ENCODE measurements at regions not wholly inside any gene's neighbourhood (a gene's known extent, or its start where the extent isn't known, plus 50 kb on each side); places are given as distances from the start of the nearest gene placed in this dataset.
"Not testable (repeated sequence)": the region's sequence is repeated elsewhere in the genome, so short reads cannot be mapped to it uniquely, and the experiment has no call there.

- not testable (repeated sequence) for DNase-seq (ENCODE audit: low spot score)
Measured at GRCh38 chr2:111500536-111501062, 379.9 kb downstream of the BCL2L11 start.

- DNase-seq (ENCODE audit: low spot score), result not testable (repeated sequence)
Measured at GRCh38 chr2:111503844-111504570, 380.0 kb downstream of the ANAPC1 start.

GRCh38 chr2:111504571-111504942, 379.4 kb downstream of the ANAPC1 start:
- DNase-seq (ENCODE audit: low spot score), result not testable (repeated sequence)

GRCh38 chr2:111505267-111505666, 378.7 kb downstream of the ANAPC1 start:
- not testable (repeated sequence) for DNase-seq (ENCODE audit: low spot score)

GRCh38 chr2:111506936-111507335, 377.1 kb downstream of the ANAPC1 start:
- not testable (repeated sequence) for DNase-seq (ENCODE audit: low spot score)

- not testable (repeated sequence) for DNase-seq (ENCODE audit: low spot score)
Measured at GRCh38 chr2:111509225-111509869, 374.6 kb downstream of the ANAPC1 start.

- not testable (repeated sequence) for DNase-seq (ENCODE audit: low spot score)
Measured at GRCh38 chr2:111510384-111510783, 373.6 kb downstream of the ANAPC1 start.

GRCh38 chr2:111511062-111511461, 372.9 kb downstream of the ANAPC1 start:
- DNase-seq (ENCODE audit: low spot score), result not testable (repeated sequence)

- DNase-seq (ENCODE audit: low spot score), result not testable (repeated sequence)
Measured at GRCh38 chr2:111512378-111512777, 371.6 kb downstream of the ANAPC1 start.

GRCh38 chr2:111514138-111514537, 369.9 kb downstream of the ANAPC1 start:
- DNase-seq (ENCODE audit: low spot score), result not testable (repeated sequence)

- DNase-seq (ENCODE audit: low spot score), result not testable (repeated sequence)
Measured at GRCh38 chr2:111517050-111517720, 366.8 kb downstream of the ANAPC1 start.

GRCh38 chr2:111517721-111518053, 366.3 kb downstream of the ANAPC1 start:
- not testable (repeated sequence) for DNase-seq (ENCODE audit: low spot score)

- DNase-seq (ENCODE audit: low spot score), result peak; percentile 22
Measured at GRCh38 chr2:111519071-111519470, 364.9 kb downstream of the ANAPC1 start.

GRCh38 chr2:111522231-111522768, 361.7 kb downstream of the ANAPC1 start:
- DNase-seq (ENCODE audit: low spot score), result no peak

- DNase-seq (ENCODE audit: low spot score), result no peak
Measured at GRCh38 chr2:111523009-111523408, 361.0 kb downstream of the ANAPC1 start.

GRCh38 chr2:111525026-111525425, 359.0 kb downstream of the ANAPC1 start:
- not testable (repeated sequence) for DNase-seq (ENCODE audit: low spot score)

GRCh38 chr2:111526041-111526639, 357.9 kb downstream of the ANAPC1 start:
- DNase-seq (ENCODE audit: low spot score), result not testable (repeated sequence)

GRCh38 chr2:111527707-111528400, 356.1 kb downstream of the ANAPC1 start:
- not testable (repeated sequence) for DNase-seq (ENCODE audit: low spot score)

GRCh38 chr2:111529022-111529421, 355.0 kb downstream of the ANAPC1 start:
- not testable (repeated sequence) for DNase-seq (ENCODE audit: low spot score)

- not testable (repeated sequence) for DNase-seq (ENCODE audit: low spot score)
Measured at GRCh38 chr2:111530239-111530965, 353.6 kb downstream of the ANAPC1 start.

Measured in pons (tissue), 1 donor.